HTR-8/SVneo (cell line): ENCODE measurements at regions not wholly inside any gene's neighbourhood (a gene's known extent, or its start where the extent isn't known, plus 50 kb on each side); places are given as distances from the start of the nearest gene placed in this dataset.
"Not testable (repeated sequence)": the region's sequence is repeated elsewhere in the genome, so short reads cannot be mapped to it uniquely, and the experiment has no call there.

ENCODE experiments used
- DNase-seq: peaks from one replicate; pipeline ENCODE4 v3.0.0; 2011; ENCODE audit warnings: low spot score, mixed read lengths; ENCODE audit not compliant: insufficient read length
- FAIRE-seq: peaks from 2 replicates; lab custom pipeline; 2011; peaks lifted over from hg19 to GRCh38; lab: Jason Lieb, UNC

- DNase-seq (no peak), FAIRE-seq (no peak)
Measured at GRCh38 chr4:112063260-112063659, 82.0 kb upstream of the FAM241A start.

- FAIRE-seq (no peak), DNase-seq (no peak)
Measured at GRCh38 chr4:112069110-112069509, 76.1 kb upstream of the FAM241A start.

- FAIRE-seq (no peak), DNase-seq (no peak)
Measured at GRCh38 chr4:112073181-112073580, 72.1 kb upstream of the FAM241A start.

- DNase-seq (peak; percentile 21), FAIRE-seq (no peak)
Measured at GRCh38 chr4:112075129-112075753, 70.0 kb upstream of the FAM241A start.

- FAIRE-seq (no peak), DNase-seq (no peak)
Measured at GRCh38 chr4:112075906-112076305, 69.3 kb upstream of the FAM241A start.

GRCh38 chr4:112076919-112077608, 68.2 kb upstream of the FAM241A start:
- DNase-seq (no peak), FAIRE-seq (no peak)

GRCh38 chr4:112077743-112078142, 67.5 kb upstream of the FAM241A start:
- FAIRE-seq (no peak), DNase-seq (no peak)

GRCh38 chr4:112082954-112083586, 62.2 kb upstream of the FAM241A start:
- FAIRE-seq = no peak
- peak; percentile 70 for DNase-seq

GRCh38 chr4:112083587-112084347, 61.5 kb upstream of the FAM241A start:
- no peak for FAIRE-seq

GRCh38 chr4:112085156-112086035, 59.9 kb upstream of the FAM241A start:
- DNase-seq (no peak), FAIRE-seq (no peak)

More at GRCh38 chr4:112083587-112084347, 61.5 kb upstream of the FAM241A start:
- DNase-seq = peak; percentile 9

GRCh38 chr4:112086036-112086434, 59.2 kb upstream of the FAM241A start:
- DNase-seq (no peak), FAIRE-seq (no peak)

GRCh38 chr4:112086661-112087060, 58.6 kb upstream of the FAM241A start:
- not testable (repeated sequence) for FAIRE-seq, DNase-seq

GRCh38 chr4:112092330-112092729, 52.9 kb upstream of the FAM241A start:
- FAIRE-seq, DNase-seq: not testable (repeated sequence)

GRCh38 chr4:112093636-112094202, 51.5 kb upstream of the FAM241A start:
- FAIRE-seq = no peak

GRCh38 chr4:112094330-112094729, 50.9 kb upstream of the FAM241A start:
- FAIRE-seq (no peak), DNase-seq (no peak)

More at GRCh38 chr4:112093636-112094202, 51.5 kb upstream of the FAM241A start:
- no peak for DNase-seq
